ENCODE measurements at regions not wholly inside any gene's neighbourhood (a gene's known extent, or its start where the extent isn't known, plus 50 kb on each side); places are given as distances from the start of the nearest gene placed in this dataset.

- TF ChIP-seq EZH2 (IDR thresholded peaks at IDR 0.05; ENCODE audit: borderline replicate concordance, insufficient read depth, low read depth, low read length, poor library complexity, severe bottlenecking) = no peak
- TF ChIP-seq CTCF (IDR thresholded peaks at IDR 0.05) = no peak
Measured at GRCh38 chr14:56063131-56063530, 55.1 kb upstream of the PELI2 start.

Data from B cell (primary cell).